Stimulated activated naive B cell treated with anti-CD40 and anti-IgM and Interleukin-4, amounts not matched to agents 10 μg/mL and 1 μg/mL and 100 μg/mL, for 72 hours (primary cell): ENCODE measurements at regions not wholly inside any gene's neighbourhood (a gene's known extent, or its start where the extent isn't known, plus 50 kb on each side); places are given as distances from the start of the nearest gene placed in this dataset.

Experiments
- ATAC-seq, 2 donors: fragments of 150-1000 bp; cut with Tn5 transposase; replicated peaks; 2 replicates each; pipeline ENCODE4 v1.10.0; 2021; ENCODE audit warnings: moderate library complexity in 1 of 2
- DNase-seq: peaks from one replicate; pipeline ENCODE4 v3.0.0; 2021
- H3K27ac Mint-ChIP-seq: one replicate; pipeline ENCODE4 v1.8.0; 2022; ENCODE audit warnings: mild to moderate bottlenecking, mixed read lengths
- H3K27me3 Mint-ChIP-seq, 2 donors: one replicate each; pipeline ENCODE4 v1.8.0; 2022; ENCODE audit warnings: mixed read lengths in 2 of 2
- H3K36me3 Mint-ChIP-seq, 2 donors: one replicate each; pipeline ENCODE4 v1.8.0; 2022; ENCODE audit warnings: mixed read lengths in 2 of 2, mild to moderate bottlenecking in 1 of 2
- H3K4me1 Mint-ChIP-seq, 2 donors: one replicate each; pipeline ENCODE4 v1.8.0; 2022; ENCODE audit warnings: mixed read lengths in 2 of 2, mild to moderate bottlenecking in 1 of 2
- H3K4me3 Mint-ChIP-seq, 2 donors: one replicate each; pipeline ENCODE4 v1.8.0; 2022; ENCODE audit warnings: mild to moderate bottlenecking in 2 of 2, mixed read lengths in 2 of 2, moderate library complexity in 1 of 2
- H3K9me3 Mint-ChIP-seq, 2 donors: one replicate each; pipeline ENCODE4 v1.8.0; 2022; ENCODE audit warnings: mixed read lengths in 2 of 2, mild to moderate bottlenecking in 1 of 2

- peaks cover 15 to 23% of the 10 kb centered on the region in 2 donors for H3K27me3 Mint-ChIP-seq
- ATAC-seq (no peak), DNase-seq (no peak)
- no peaks in the 10 kb centered on the region for H3K36me3 Mint-ChIP-seq
- no peak overlapping the region for H3K27ac Mint-ChIP-seq
- no peak overlapping the region for H3K4me3 Mint-ChIP-seq
- H3K4me1 Mint-ChIP-seq, result no peaks in the 10 kb centered on the region
- H3K9me3 Mint-ChIP-seq, result no peaks in the 10 kb centered on the region
Measured at GRCh38 chr1:47643306-47644211, 205.7 kb downstream of the FOXD2 start.

GRCh38 chr1:47644212-47644573 is 206.3 kb downstream of the FOXD2 start:
- Mint-ChIP-seq H3K4me3 (no peak overlapping the region), H3K27me3 (peaks cover 14 to 23% of the 10 kb centered on the region in 2 donors), H3K27ac (no peak overlapping the region), H3K9me3 (no peaks in the 10 kb centered on the region), H3K4me1 (no peaks in the 10 kb centered on the region), H3K36me3 (no peaks in the 10 kb centered on the region)
- ATAC-seq (no peak), DNase-seq (no peak)

- ATAC-seq (no peak), DNase-seq (no peak)
- Mint-ChIP-seq H3K27ac (no peak overlapping the region), H3K36me3 (no peaks in the 10 kb centered on the region), H3K9me3 (no peaks in the 10 kb centered on the region), H3K4me3 (no peak overlapping the region), H3K4me1 (no peaks in the 10 kb centered on the region), H3K27me3 (peaks cover 14% of the 10 kb centered on the region in 2 donors)
Measured at GRCh38 chr1:47645151-47645550, 207.3 kb downstream of the FOXD2 start.

- Mint-ChIP-seq H3K27ac (no peak overlapping the region), H3K27me3 (peaks cover 13 to 18% of the 10 kb centered on the region in 2 donors), H3K36me3 (no peaks in the 10 kb centered on the region), H3K9me3 (no peaks in the 10 kb centered on the region), H3K4me3 (no peak overlapping the region), H3K4me1 (no peaks in the 10 kb centered on the region)
- DNase-seq (no peak), ATAC-seq (no peak)
Measured at GRCh38 chr1:47646676-47647075, 208.8 kb downstream of the FOXD2 start.

GRCh38 chr1:47647327-47647845 is 209.5 kb downstream of the FOXD2 start:
- no peak overlapping the region for H3K4me3 Mint-ChIP-seq

GRCh38 chr1:47650205-47650604 is 212.4 kb downstream of the FOXD2 start:
- DNase-seq (no peak), ATAC-seq (no peak)
- Mint-ChIP-seq H3K4me1 (no peaks in the 10 kb centered on the region), H3K27me3 (peaks cover 11 to 13% of the 10 kb centered on the region in 2 donors), H3K36me3 (no peaks in the 10 kb centered on the region), H3K4me3 (no peak overlapping the region), H3K9me3 (no peaks in the 10 kb centered on the region), H3K27ac (no peak overlapping the region)

More at GRCh38 chr1:47647327-47647845, 209.5 kb downstream of the FOXD2 start:
- H3K9me3 Mint-ChIP-seq, result no peaks in the 10 kb centered on the region
- DNase-seq (no peak), ATAC-seq (no peak)
- no peak overlapping the region for H3K27ac Mint-ChIP-seq
- H3K36me3 Mint-ChIP-seq, result no peaks in the 10 kb centered on the region
- peaks cover 11 to 17% of the 10 kb centered on the region in 2 donors for H3K27me3 Mint-ChIP-seq
- H3K4me1 Mint-ChIP-seq, result no peaks in the 10 kb centered on the region

GRCh38 chr1:47650611-47651010 is 212.8 kb downstream of the FOXD2 start:
- Mint-ChIP-seq H3K9me3 (no peaks in the 10 kb centered on the region), H3K36me3 (no peaks in the 10 kb centered on the region), H3K27me3 (peaks cover 10 to 13% of the 10 kb centered on the region in 2 donors), H3K4me1 (no peaks in the 10 kb centered on the region), H3K27ac (no peak overlapping the region), H3K4me3 (no peak overlapping the region)
- ATAC-seq (no peak), DNase-seq (no peak)

GRCh38 chr1:47651311-47652089 is 213.7 kb downstream of the FOXD2 start:
- Mint-ChIP-seq H3K36me3 (no peaks in the 10 kb centered on the region), H3K27ac (no peak overlapping the region), H3K4me1 (no peaks in the 10 kb centered on the region), H3K27me3 (peaks cover 15 to 17% of the 10 kb centered on the region in 2 donors), H3K9me3 (no peaks in the 10 kb centered on the region), H3K4me3 (no peak overlapping the region)
- DNase-seq, result no peak
- ATAC-seq, result no peak

GRCh38 chr1:47655521-47656300 is 217.9 kb downstream of the FOXD2 start:
- Mint-ChIP-seq H3K4me3 (no peak overlapping the region), H3K36me3 (no peaks in the 10 kb centered on the region), H3K27ac (no peak overlapping the region), H3K27me3 (peaks cover 17 to 22% of the 10 kb centered on the region in 2 donors), H3K9me3 (no peaks in the 10 kb centered on the region), H3K4me1 (no peaks in the 10 kb centered on the region)
- DNase-seq (no peak), ATAC-seq (no peak)

GRCh38 chr1:47656719-47657685 is 219.2 kb downstream of the FOXD2 start:
- DNase-seq (no peak), ATAC-seq (no peak)
- no peaks in the 10 kb centered on the region for H3K36me3 Mint-ChIP-seq
- peaks cover 13 to 22% of the 10 kb centered on the region in 2 donors for H3K27me3 Mint-ChIP-seq
- H3K4me1 Mint-ChIP-seq, result no peaks in the 10 kb centered on the region
- no peak overlapping the region for H3K27ac Mint-ChIP-seq
- H3K4me3 Mint-ChIP-seq, result no peak overlapping the region
- H3K9me3 Mint-ChIP-seq, result no peaks in the 10 kb centered on the region

- ATAC-seq (no peak), DNase-seq (no peak)
- no peak overlapping the region for H3K27ac Mint-ChIP-seq
- peaks cover 13 to 22% of the 10 kb centered on the region in 2 donors for H3K27me3 Mint-ChIP-seq
- H3K4me3 Mint-ChIP-seq, result no peak overlapping the region
- H3K4me1 Mint-ChIP-seq, result no peaks in the 10 kb centered on the region
- no peaks in the 10 kb centered on the region for H3K9me3 Mint-ChIP-seq
- H3K36me3 Mint-ChIP-seq, result no peaks in the 10 kb centered on the region
Measured at GRCh38 chr1:47658161-47658920, 220.5 kb downstream of the FOXD2 start.

- H3K36me3 Mint-ChIP-seq, result no peaks in the 10 kb centered on the region
- peaks cover 0 to 2% of the 10 kb centered on the region in 2 donors for H3K9me3 Mint-ChIP-seq
- H3K27me3 Mint-ChIP-seq, result peaks cover 13 to 22% of the 10 kb centered on the region in 2 donors
- DNase-seq (no peak), ATAC-seq (no peak)
- no peak overlapping the region for H3K27ac Mint-ChIP-seq
- H3K4me1 Mint-ChIP-seq, result no peaks in the 10 kb centered on the region
- H3K4me3 Mint-ChIP-seq, result no peak overlapping the region
Measured at GRCh38 chr1:47659146-47659545, 221.3 kb downstream of the FOXD2 start.

- H3K27me3 Mint-ChIP-seq, result peaks cover 11 to 15% of the 10 kb centered on the region in 2 donors
Measured at GRCh38 chr1:47660622-47661021, 222.8 kb downstream of the FOXD2 start.

More at GRCh38 chr1:47660622-47661021, 222.8 kb downstream of the FOXD2 start:
- ATAC-seq (no peak), DNase-seq (no peak)
- Mint-ChIP-seq H3K4me3 (no peak overlapping the region), H3K4me1 (no peaks in the 10 kb centered on the region), H3K27ac (no peak overlapping the region), H3K9me3 (peaks cover 0 to 2% of the 10 kb centered on the region in 2 donors), H3K36me3 (no peaks in the 10 kb centered on the region)
